CMK (cell line): ENCODE measurements at regions not wholly inside any gene's neighbourhood (a gene's known extent, or its start where the extent isn't known, plus 50 kb on each side); places are given as distances from the start of the nearest gene placed in this dataset.
"Not testable (repeated sequence)": the region's sequence is repeated elsewhere in the genome, so short reads cannot be mapped to it uniquely, and the experiment has no call there.

Source experiments
- DNase-seq: peaks from one replicate; pipeline ENCODE4 v3.0.0-alpha.2; 2010; ENCODE audit warnings: low read depth

- no peak for DNase-seq
These were observed 458.3 kb upstream of the ACTBL2 start for GRCh38 chr5:57940879-57941278.

GRCh38 chr5:57940236-57940635 lies 457.6 kb upstream of the ACTBL2 start:
- no peak for DNase-seq

GRCh38 chr5:57939771-57940170 lies 457.2 kb upstream of the ACTBL2 start:
- DNase-seq, result no peak

- DNase-seq, result no peak
These were observed 456.7 kb upstream of the ACTBL2 start for GRCh38 chr5:57939335-57939734.

- DNase-seq, result no peak
These were observed 455.6 kb upstream of the ACTBL2 start for GRCh38 chr5:57938174-57938557.

- no peak for DNase-seq
These were observed 455.0 kb upstream of the ACTBL2 start for GRCh38 chr5:57937501-57938173.

GRCh38 chr5:57937025-57937424 lies 454.4 kb upstream of the ACTBL2 start:
- DNase-seq, result no peak

GRCh38 chr5:57932761-57933160 lies 450.1 kb upstream of the ACTBL2 start:
- DNase-seq, result no peak

GRCh38 chr5:57931807-57932206 lies 449.2 kb upstream of the ACTBL2 start:
- no peak for DNase-seq

- DNase-seq, result no peak
These were observed 448.7 kb upstream of the ACTBL2 start for GRCh38 chr5:57931352-57931751.

GRCh38 chr5:57929271-57929670 lies 446.7 kb upstream of the ACTBL2 start:
- DNase-seq, result no peak

GRCh38 chr5:57923094-57923493 lies 440.5 kb upstream of the ACTBL2 start:
- DNase-seq, result not testable (repeated sequence)

- DNase-seq, result no peak
These were observed 434.4 kb upstream of the ACTBL2 start for GRCh38 chr5:57917004-57917403.

- DNase-seq, result no peak
These were observed 432.9 kb upstream of the ACTBL2 start for GRCh38 chr5:57915536-57915935.

- no peak for DNase-seq
These were observed 428.8 kb upstream of the ACTBL2 start for GRCh38 chr5:57911438-57911837.

GRCh38 chr5:57906671-57907070 lies 424.1 kb upstream of the ACTBL2 start:
- no peak for DNase-seq

GRCh38 chr5:57903458-57903857 lies 420.8 kb upstream of the ACTBL2 start:
- DNase-seq, result no peak

- no peak for DNase-seq
These were observed 419.5 kb upstream of the ACTBL2 start for GRCh38 chr5:57902095-57902494.

GRCh38 chr5:57900381-57900944 lies 417.9 kb upstream of the ACTBL2 start:
- no peak for DNase-seq

GRCh38 chr5:57896576-57896975 lies 414.0 kb upstream of the ACTBL2 start:
- DNase-seq, result no peak

- no peak for DNase-seq
These were observed 413.2 kb upstream of the ACTBL2 start for GRCh38 chr5:57895766-57896165.

- DNase-seq, result no peak
These were observed 411.3 kb upstream of the ACTBL2 start for GRCh38 chr5:57893926-57894325.

GRCh38 chr5:57891443-57891842 lies 408.8 kb upstream of the ACTBL2 start:
- no peak for DNase-seq

GRCh38 chr5:57889558-57889957 lies 406.9 kb upstream of the ACTBL2 start:
- DNase-seq, result no peak
